Central memory CD8-positive, alpha-beta T cell (primary cell): ENCODE measurements at regions not wholly inside any gene's neighbourhood (a gene's known extent, or its start where the extent isn't known, plus 50 kb on each side); places are given as distances from the start of the nearest gene placed in this dataset.

ENCODE experiments used
- ATAC-seq: fragments of 150-1000 bp; cut with Tn5 transposase; replicated peaks from 2 replicates; pipeline ENCODE4 v1.10.0; 2022; ENCODE audit warnings: mild to moderate bottlenecking, moderate FRiP score, moderate number of reproducible peaks; ENCODE audit not compliant: poor library complexity, severe bottlenecking; ENCODE audit errors: extremely low read depth
- DNase-seq, 2 donors: peaks; one replicate each; pipeline ENCODE4 v3.0.0; 2021; ENCODE audit warnings: low spot score in 2 of 2
- H3K27ac Mint-ChIP-seq: one replicate; pipeline ENCODE4 v1.8.0; 2022; ENCODE audit warnings: low read depth, mild to moderate bottlenecking, moderate library complexity, mixed read lengths
- H3K27me3 Mint-ChIP-seq: one replicate; pipeline ENCODE4 v1.8.0; 2022; ENCODE audit warnings: mixed read lengths
- H3K36me3 Mint-ChIP-seq: one replicate; pipeline ENCODE4 v1.8.0; 2022; ENCODE audit warnings: mild to moderate bottlenecking, moderate library complexity, mixed read lengths; ENCODE audit not compliant: insufficient read depth
- H3K4me1 Mint-ChIP-seq: one replicate; pipeline ENCODE4 v1.8.0; 2022; ENCODE audit warnings: mixed read lengths
- H3K4me3 Mint-ChIP-seq: one replicate; pipeline ENCODE4 v1.8.0; 2022; ENCODE audit warnings: mild to moderate bottlenecking, moderate library complexity, mixed read lengths
- H3K9me3 Mint-ChIP-seq: one replicate; pipeline ENCODE4 v1.8.0; 2022; ENCODE audit warnings: mixed read lengths

GRCh38 chr5:115417076-115417475 is 120.6 kb upstream of the CCDC112 start:
- no peaks in the 10 kb centered on the region for H3K9me3 Mint-ChIP-seq
- ATAC-seq (no peak), DNase-seq (no peak)
- no peaks in the 10 kb centered on the region for H3K36me3 Mint-ChIP-seq
- no peak overlapping the region for H3K4me3 Mint-ChIP-seq
- H3K4me1 Mint-ChIP-seq, result no peaks in the 10 kb centered on the region
- H3K27me3 Mint-ChIP-seq, result no peaks in the 10 kb centered on the region
- H3K27ac Mint-ChIP-seq, result no peak overlapping the region

DNA sequence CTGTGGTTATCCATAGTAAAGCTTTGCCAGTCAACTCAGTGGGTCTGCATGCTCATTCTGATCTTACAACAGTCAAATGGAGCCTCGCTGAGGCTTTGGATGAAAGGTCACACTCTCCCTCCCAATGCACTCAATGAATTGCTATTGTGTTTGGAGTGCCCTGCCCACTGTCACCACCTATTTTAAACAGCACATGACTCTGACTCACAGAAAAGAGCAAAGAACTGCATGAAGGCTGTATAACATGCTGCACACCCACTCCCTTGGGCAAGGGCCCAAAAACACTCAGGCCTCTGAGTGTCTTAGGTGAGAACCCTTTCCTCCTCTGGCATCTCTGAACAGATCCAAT is 118.7 kb upstream of the CCDC112 start:
- no peaks in the 10 kb centered on the region for H3K36me3 Mint-ChIP-seq
- DNase-seq, result no peak

DNA sequence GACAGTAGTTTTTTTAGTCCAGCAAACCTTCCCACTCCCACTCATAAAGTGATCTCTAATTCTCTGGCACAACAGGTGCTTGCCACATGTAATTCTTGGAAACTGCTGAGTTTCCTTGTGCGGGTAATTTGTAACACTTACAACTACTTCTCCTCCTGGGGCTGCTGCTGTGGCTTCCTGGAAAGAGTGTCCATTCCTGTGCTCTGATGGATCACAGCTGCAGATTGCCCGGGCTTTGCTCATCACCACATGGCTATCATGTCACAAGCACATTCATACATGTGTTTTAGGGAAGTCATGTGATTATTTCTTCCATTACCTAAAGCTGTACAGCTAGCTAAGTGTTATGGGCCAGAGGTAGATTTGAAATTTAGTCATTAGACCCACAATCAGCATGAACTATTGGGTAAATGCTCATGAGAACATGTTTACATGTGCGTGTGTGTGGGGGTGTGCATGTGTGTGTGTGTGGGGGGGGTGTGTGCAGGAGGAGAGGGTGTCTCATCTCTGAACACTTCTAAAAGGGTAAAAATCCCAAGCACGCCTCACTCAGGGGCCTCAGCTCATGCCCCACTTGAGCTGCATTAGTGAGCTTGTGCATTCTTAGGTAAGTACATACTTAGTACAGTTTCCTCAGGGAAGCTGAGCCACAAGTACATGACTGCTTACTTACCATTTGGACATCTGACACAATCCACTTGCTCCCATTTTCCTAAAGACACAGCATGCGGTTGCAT is 118.1 kb upstream of the CCDC112 start:
- Mint-ChIP-seq H3K36me3 (no peaks in the 10 kb centered on the region), H3K27ac (no peak overlapping the region), H3K9me3 (no peaks in the 10 kb centered on the region), H3K4me1 (no peaks in the 10 kb centered on the region), H3K4me3 (no peak overlapping the region), H3K27me3 (peaks cover 1% of the 10 kb centered on the region)
- no peak for DNase-seq
- ATAC-seq, result no peak

More for the DNA sequence above, 118.7 kb upstream of the CCDC112 start:
- Mint-ChIP-seq H3K4me3 (no peak overlapping the region), H3K9me3 (no peaks in the 10 kb centered on the region), H3K27ac (no peak overlapping the region), H3K27me3 (no peaks in the 10 kb centered on the region), H3K4me1 (no peaks in the 10 kb centered on the region)
- no peak for ATAC-seq

GRCh38 chr5:115413651-115414050 is 117.2 kb upstream of the CCDC112 start:
- H3K4me1 Mint-ChIP-seq, result no peaks in the 10 kb centered on the region
- ATAC-seq (no peak), DNase-seq (no peak)
- no peak overlapping the region for H3K4me3 Mint-ChIP-seq
- H3K27ac Mint-ChIP-seq, result no peak overlapping the region
- H3K9me3 Mint-ChIP-seq, result no peaks in the 10 kb centered on the region
- H3K36me3 Mint-ChIP-seq, result no peaks in the 10 kb centered on the region
- H3K27me3 Mint-ChIP-seq, result peaks cover 11% of the 10 kb centered on the region

DNA sequence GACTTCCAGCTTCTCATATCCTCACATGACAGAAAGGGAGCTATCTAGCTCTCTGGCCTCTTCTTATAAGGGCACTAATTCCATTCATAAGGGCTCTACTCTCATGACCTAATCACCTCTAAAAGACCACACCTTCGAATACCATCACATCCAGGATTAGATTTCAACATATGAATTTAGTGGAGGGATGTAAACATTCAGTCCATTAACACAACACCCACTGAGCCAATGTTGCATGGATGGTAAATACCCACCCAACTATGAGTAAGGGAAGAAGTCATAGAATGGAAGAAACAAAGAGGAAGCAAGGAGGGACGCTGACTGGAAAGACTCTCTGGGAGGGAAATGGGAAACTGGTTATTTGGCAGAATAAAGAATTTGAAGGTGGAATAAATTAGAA is 112.6 kb upstream of the CCDC112 start:
- Mint-ChIP-seq H3K4me1 (no peaks in the 10 kb centered on the region), H3K36me3 (no peaks in the 10 kb centered on the region), H3K9me3 (no peaks in the 10 kb centered on the region), H3K27me3 (peaks cover 29% of the 10 kb centered on the region), H3K27ac (no peak overlapping the region), H3K4me3 (no peak overlapping the region)
- ATAC-seq (no peak), DNase-seq (no peak)

- Mint-ChIP-seq H3K4me1 (no peaks in the 10 kb centered on the region), H3K27me3 (peaks cover 12% of the 10 kb centered on the region), H3K36me3 (no peaks in the 10 kb centered on the region), H3K4me3 (no peak overlapping the region), H3K9me3 (peaks cover 5% of the 10 kb centered on the region), H3K27ac (no peak overlapping the region)
- ATAC-seq (no peak), DNase-seq (no peak)
Observed at GRCh38 chr5:115402822-115403577, 106.5 kb upstream of the CCDC112 start.

GRCh38 chr5:115402092-115402491 is 105.6 kb upstream of the CCDC112 start:
- Mint-ChIP-seq H3K9me3 (peaks cover 5% of the 10 kb centered on the region), H3K27me3 (peaks cover 7% of the 10 kb centered on the region), H3K36me3 (no peaks in the 10 kb centered on the region), H3K4me3 (no peak overlapping the region), H3K4me1 (no peaks in the 10 kb centered on the region), H3K27ac (no peak overlapping the region)
- no peak for ATAC-seq
- DNase-seq, result no peak

GRCh38 chr5:115398719-115399118 is 102.3 kb upstream of the CCDC112 start:
- Mint-ChIP-seq H3K27me3 (no peaks in the 10 kb centered on the region), H3K27ac (no peak overlapping the region), H3K4me1 (no peaks in the 10 kb centered on the region), H3K36me3 (peaks cover 2% of the 10 kb centered on the region), H3K4me3 (no peak overlapping the region), H3K9me3 (peaks cover 5% of the 10 kb centered on the region)
- DNase-seq (no peak), ATAC-seq (no peak)

DNA sequence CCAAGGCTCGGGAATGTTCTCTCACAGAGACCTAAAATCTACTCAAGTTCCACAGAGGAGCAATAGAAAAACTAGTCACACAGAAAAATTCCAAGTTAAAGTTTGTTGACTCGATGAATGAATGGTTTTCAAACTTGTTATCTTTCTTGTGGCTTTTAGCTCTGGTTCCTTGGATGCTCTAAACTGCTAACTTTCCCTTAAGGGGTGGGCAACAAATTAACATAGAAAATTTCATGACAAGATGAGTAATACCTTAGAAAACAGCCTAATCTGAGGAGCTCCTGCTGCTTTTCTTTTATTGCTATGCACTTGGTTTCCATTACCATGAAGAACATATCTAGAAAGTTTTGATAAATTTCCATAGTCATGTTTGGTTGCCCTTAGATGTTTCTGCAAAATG is 100.2 kb upstream of the CCDC112 start:
- no peaks in the 10 kb centered on the region for H3K27me3 Mint-ChIP-seq
- no peak overlapping the region for H3K27ac Mint-ChIP-seq
- no peaks in the 10 kb centered on the region for H3K4me1 Mint-ChIP-seq
- H3K36me3 Mint-ChIP-seq, result peaks cover 2% of the 10 kb centered on the region
- peaks cover 5% of the 10 kb centered on the region for H3K9me3 Mint-ChIP-seq
- ATAC-seq (no peak), DNase-seq (no peak)
- H3K4me3 Mint-ChIP-seq, result no peak overlapping the region

GRCh38 chr5:115396081-115396480 is 99.6 kb upstream of the CCDC112 start:
- Mint-ChIP-seq H3K4me3 (no peak overlapping the region), H3K4me1 (no peaks in the 10 kb centered on the region), H3K36me3 (peaks cover 2% of the 10 kb centered on the region), H3K9me3 (peaks cover 5% of the 10 kb centered on the region), H3K27ac (no peak overlapping the region), H3K27me3 (no peaks in the 10 kb centered on the region)
- ATAC-seq (no peak), DNase-seq (no peak)

DNA sequence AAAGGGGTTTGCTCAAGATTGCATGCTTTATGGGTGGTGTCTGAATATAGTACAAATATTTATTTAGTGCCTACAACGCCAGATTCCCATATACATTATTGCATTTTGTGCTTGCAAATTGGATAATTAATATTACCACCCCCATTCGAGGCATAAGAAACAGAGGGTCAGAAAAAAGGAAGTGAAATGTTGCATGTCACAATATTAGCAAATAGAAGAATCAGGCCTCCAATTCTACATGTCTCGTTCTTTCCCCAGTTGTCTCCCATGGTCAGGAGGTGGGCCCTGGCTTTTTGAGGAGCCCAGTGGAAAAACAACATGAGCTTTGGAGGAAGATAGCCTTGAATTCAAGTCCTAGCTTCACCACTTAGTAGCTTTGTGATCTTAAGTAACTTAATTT is 98.1 kb upstream of the CCDC112 start:
- Mint-ChIP-seq H3K27me3 (no peaks in the 10 kb centered on the region), H3K4me3 (no peak overlapping the region), H3K9me3 (peaks cover 4% of the 10 kb centered on the region), H3K27ac (no peak overlapping the region), H3K36me3 (peaks cover 2% of the 10 kb centered on the region), H3K4me1 (no peaks in the 10 kb centered on the region)
- ATAC-seq (no peak), DNase-seq (no peak)

GRCh38 chr5:115393239-115393638 is 96.8 kb upstream of the CCDC112 start:
- Mint-ChIP-seq H3K4me3 (no peak overlapping the region), H3K4me1 (no peaks in the 10 kb centered on the region), H3K9me3 (no peaks in the 10 kb centered on the region), H3K27ac (no peak overlapping the region), H3K36me3 (peaks cover 2% of the 10 kb centered on the region), H3K27me3 (no peaks in the 10 kb centered on the region)
- ATAC-seq (no peak), DNase-seq (no peak)

GRCh38 chr5:115392611-115393010 is 96.2 kb upstream of the CCDC112 start:
- ATAC-seq, result no peak

More at GRCh38 chr5:115392611-115393010, 96.2 kb upstream of the CCDC112 start:
- Mint-ChIP-seq H3K4me3 (no peak overlapping the region), H3K27ac (no peak overlapping the region), H3K27me3 (no peaks in the 10 kb centered on the region), H3K36me3 (peaks cover 2% of the 10 kb centered on the region), H3K9me3 (no peaks in the 10 kb centered on the region), H3K4me1 (no peaks in the 10 kb centered on the region)
- DNase-seq, result no peak
